BJ (cell line): ENCODE measurements at regions not wholly inside any gene's neighbourhood (a gene's known extent, or its start where the extent isn't known, plus 50 kb on each side); places are given as distances from the start of the nearest gene placed in this dataset.

Experiments
- CTCF ChIA-PET: fragments of 350-600 bp; formaldehyde crosslinking; extraction: SDS; loops from one replicate; lab custom pipeline; 2021; ENCODE audit warnings: antibody characterized with exemption, inconsistent platforms; lab: Yijun Ruan, JAX
- POLR2A ChIA-PET: fragments of 300-600 bp; sonication (Branson Sonifier 250); formaldehyde crosslinking; extraction: SDS; loops from one replicate; lab custom pipeline; 2021; ENCODE audit warnings: antibody characterized with exemption; lab: Charles Lee
- DNase-seq: peaks from one replicate; pipeline ENCODE4 v3.0.0-alpha.2; 2011; ENCODE audit warnings: low read depth
- H3K27me3 ChIP-seq: 2 replicates; pipeline ENCODE4 v1.6.0; 2011; ENCODE audit warnings: low read length; ENCODE audit not compliant: control insufficient read depth, insufficient read depth
- H3K36me3 ChIP-seq: 2 replicates; pipeline ENCODE4 v1.5.1; 2011; ENCODE audit warnings: low read length; ENCODE audit not compliant: control insufficient read depth, insufficient read depth
- H3K4me3 ChIP-seq: 2 replicates; pipeline ENCODE4 v1.5.1; 2011; ENCODE audit warnings: low read depth, mild to moderate bottlenecking, control low read depth, low read length
- TF ChIP-seq, protein P1 (sequence below): IDR thresholded peaks from 2 replicates; pipeline ENCODE4 v1.5.1; 2011; ENCODE audit warnings: low read depth, mild to moderate bottlenecking, control low read depth, inconsistent platforms, low read length, moderate library complexity; ENCODE audit not compliant: insufficient read depth

DNA sequence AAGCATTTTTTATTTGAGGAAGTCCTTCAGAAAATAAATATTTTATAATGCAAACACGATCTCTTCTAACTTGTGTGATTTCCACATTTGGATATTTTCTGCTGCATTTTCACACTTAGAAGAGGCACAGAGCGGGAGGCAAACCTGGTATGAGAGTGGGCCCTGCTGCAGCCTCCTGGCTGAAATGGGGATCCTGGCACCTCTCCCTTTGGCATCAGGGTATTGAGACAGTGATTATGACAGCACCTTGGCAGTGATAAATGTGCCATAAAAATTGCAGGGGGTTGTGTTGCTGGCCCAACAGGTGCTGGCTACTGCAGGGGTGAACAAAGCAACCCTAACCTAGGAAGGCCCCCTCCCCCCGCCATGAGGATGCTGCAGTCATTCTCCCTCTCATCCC lies 128.6 kb downstream of the TSN start:
- no peak overlapping the region for H3K4me3 ChIP-seq
- POLR2A ChIA-PET: no interaction called here
- peaks cover 3% of the 10 kb centered on the region; the same call in 1 of the 2 replicates for H3K27me3 ChIP-seq
- DNase-seq: no peak
- TF ChIP-seq, protein P1, sequence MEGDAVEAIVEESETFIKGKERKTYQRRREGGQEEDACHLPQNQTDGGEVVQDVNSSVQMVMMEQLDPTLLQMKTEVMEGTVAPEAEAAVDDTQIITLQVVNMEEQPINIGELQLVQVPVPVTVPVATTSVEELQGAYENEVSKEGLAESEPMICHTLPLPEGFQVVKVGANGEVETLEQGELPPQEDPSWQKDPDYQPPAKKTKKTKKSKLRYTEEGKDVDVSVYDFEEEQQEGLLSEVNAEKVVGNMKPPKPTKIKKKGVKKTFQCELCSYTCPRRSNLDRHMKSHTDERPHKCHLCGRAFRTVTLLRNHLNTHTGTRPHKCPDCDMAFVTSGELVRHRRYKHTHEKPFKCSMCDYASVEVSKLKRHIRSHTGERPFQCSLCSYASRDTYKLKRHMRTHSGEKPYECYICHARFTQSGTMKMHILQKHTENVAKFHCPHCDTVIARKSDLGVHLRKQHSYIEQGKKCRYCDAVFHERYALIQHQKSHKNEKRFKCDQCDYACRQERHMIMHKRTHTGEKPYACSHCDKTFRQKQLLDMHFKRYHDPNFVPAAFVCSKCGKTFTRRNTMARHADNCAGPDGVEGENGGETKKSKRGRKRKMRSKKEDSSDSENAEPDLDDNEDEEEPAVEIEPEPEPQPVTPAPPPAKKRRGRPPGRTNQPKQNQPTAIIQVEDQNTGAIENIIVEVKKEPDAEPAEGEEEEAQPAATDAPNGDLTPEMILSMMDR: no peak
- H3K36me3 ChIP-seq: no peaks in the 10 kb centered on the region
- CTCF ChIA-PET: no interaction called here

DNA sequence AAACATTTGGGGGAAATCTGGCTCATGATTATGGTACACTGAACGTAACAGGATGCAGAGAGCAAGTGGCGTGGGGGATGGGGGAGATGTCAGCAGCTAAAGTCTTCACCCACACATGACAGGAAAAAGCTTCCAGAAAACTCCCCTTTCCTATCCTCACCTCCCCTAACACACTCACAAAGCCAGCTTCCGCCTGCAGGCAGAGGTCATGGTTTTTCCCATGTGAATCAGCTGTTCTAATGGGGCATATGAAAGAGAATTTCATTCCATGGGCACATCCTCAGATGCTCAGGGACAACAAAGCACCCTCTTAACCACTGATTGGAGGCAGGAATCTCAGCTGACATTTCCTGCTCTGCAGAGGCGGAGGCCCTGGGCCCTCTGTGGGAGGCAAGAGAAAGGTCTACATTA lies 129.1 kb downstream of the TSN start:
- Histone ChIP-seq H3K36me3 (no peaks in the 10 kb centered on the region), H3K27me3 (peaks cover 3% of the 10 kb centered on the region; the same call in 1 of the 2 replicates), H3K4me3 (no peak overlapping the region)
- ChIA-PET CTCF (no interaction called here), POLR2A (no interaction called here)
- TF ChIP-seq, protein P1: no peak
- DNase-seq: no peak

DNA sequence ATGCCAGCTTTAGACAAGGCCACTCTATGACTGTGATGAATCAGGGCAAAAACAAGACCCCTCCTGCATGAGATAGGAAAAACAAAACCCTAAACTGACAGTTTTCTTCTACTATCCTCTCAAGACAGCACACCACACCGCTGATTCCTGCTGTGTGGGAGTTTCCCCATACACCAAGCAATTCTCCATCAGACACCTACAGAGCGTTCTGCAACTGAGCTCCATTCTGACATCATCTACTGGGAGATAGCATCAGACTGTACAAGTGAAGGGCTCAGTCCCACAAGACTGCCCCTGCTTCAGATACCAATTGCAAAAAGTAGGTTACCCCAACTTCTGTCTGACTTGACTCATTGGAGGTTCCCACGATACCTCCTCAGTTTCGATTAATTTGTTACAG lies 130.6 kb downstream of the TSN start:
- Histone ChIP-seq H3K27me3 (peaks cover 2% of the 10 kb centered on the region; the same call in 1 of the 2 replicates), H3K36me3 (no peaks in the 10 kb centered on the region), H3K4me3 (no peak overlapping the region)
- CTCF ChIA-PET: interaction anchor here (4.3 kb wide), 1 partner anchor 12 kb away, joined by 24 read pairs; no protein-coding TSS in a partner anchor
- TF ChIP-seq, protein P1: no peak
- DNase-seq: no peak
- POLR2A ChIA-PET: no interaction called here

DNA sequence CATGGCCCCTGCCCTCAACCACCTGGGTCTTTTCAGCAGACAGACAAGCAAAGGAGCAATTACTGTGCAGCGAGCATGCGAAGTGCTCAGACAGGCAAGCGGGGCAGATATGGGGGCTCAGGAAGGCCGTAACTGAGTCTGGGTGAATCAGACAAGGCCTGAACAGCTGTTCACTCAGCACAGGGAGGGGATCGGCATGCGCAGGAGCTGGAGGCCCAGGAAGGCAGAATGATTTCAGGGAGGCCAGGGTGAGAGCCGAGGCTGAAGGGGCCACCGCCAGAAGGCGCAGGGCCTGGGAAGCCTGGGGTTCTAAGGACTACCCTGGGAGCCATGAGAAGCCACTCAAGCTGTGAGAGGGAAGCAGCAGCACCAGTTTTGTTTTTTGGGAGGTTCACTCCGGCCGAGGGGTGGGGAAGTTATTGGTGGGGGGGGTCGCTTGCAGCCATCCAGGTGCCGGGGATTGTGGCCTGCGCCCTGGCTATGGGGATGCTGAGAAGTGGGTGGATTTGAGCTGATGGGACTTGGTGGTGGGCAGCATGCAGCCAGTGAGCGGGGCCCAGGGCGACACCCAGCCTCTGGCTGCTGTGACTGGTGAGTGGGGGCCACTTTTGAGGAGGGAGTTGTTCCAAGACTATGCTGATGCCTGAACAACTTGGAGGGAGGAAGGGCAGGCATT lies 132.2 kb downstream of the TSN start:
- Histone ChIP-seq H3K27me3 (peaks cover 2% of the 10 kb centered on the region; the same call in 1 of the 2 replicates), H3K36me3 (no peaks in the 10 kb centered on the region), H3K4me3 (no peak overlapping the region)
- ChIA-PET POLR2A (no interaction called here), CTCF (interaction anchor here (4.3 kb wide), 1 partner anchor 10 kb away, joined by 24 read pairs; no protein-coding TSS in a partner anchor)
- no peak for DNase-seq
- TF ChIP-seq, protein P1: no peak

DNA sequence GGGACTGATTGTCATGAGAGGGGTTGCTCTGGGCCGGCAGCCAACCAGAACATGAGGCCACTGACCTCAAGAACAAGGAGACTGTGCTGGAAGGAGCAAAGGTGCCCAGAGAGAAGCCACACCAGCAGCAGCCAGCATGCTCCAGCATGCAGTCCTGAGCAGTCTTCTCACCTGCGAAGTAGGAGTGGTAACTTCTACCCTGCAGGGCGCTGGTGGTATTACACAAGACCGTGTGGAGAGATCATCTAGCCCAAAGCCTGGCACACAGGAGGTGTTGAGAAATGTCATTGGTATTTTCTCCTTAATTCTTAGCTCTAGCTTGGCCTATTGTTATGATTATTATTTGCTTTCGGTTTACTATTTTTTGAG lies 132.7 kb downstream of the TSN start:
- no peak for DNase-seq
- no peak overlapping the region for H3K4me3 ChIP-seq
- peaks cover 2% of the 10 kb centered on the region; the same call in 1 of the 2 replicates for H3K27me3 ChIP-seq
- ChIA-PET CTCF (interaction anchor here (1.0 to 4.3 kb wide), 2 partner anchors 10 to 11 kb away, joined by 3 to 24 read pairs; no protein-coding TSS in a partner anchor), POLR2A (no interaction called here)
- H3K36me3 ChIP-seq: no peaks in the 10 kb centered on the region
- TF ChIP-seq, protein P1: peak; percentile 32
